ENCODE measurements at regions not wholly inside any gene's neighbourhood (a gene's known extent, or its start where the extent isn't known, plus 50 kb on each side); places are given as distances from the start of the nearest gene placed in this dataset.

GRCh38 chr3:164132878-164133277 lies 945.4 kb downstream of the SI start:
- TF ChIP-seq CTCF (IDR thresholded peaks at IDR 0.05) (no peak), EP300 (IDR thresholded peaks at IDR 0.05) (no peak), POLR2A (IDR thresholded peaks at IDR 0.05) (no peak), POLR2AphosphoS5 (IDR thresholded peaks at IDR 0.05) (no peak)
